ENCODE measurements at regions not wholly inside any gene's neighbourhood (a gene's known extent, or its start where the extent isn't known, plus 50 kb on each side); places are given as distances from the start of the nearest gene placed in this dataset.

- no peak overlapping the region for H3K4me3 ChIP-seq (ENCODE audit: low read depth, low read length)
- TF ChIP-seq CTCF (IDR thresholded peaks at IDR 0.05; ENCODE audit: low read depth, low read length, missing control alignments), result no peak
- DNase-seq (ENCODE audit: low read depth), result no peak
Measured at GRCh38 chr9:134258332-134258731, 67.9 kb upstream of the RXRA start.

- DNase-seq (ENCODE audit: low read depth), result no peak
- H3K4me3 ChIP-seq (ENCODE audit: low read depth, low read length), result no peak overlapping the region
- no peak for TF ChIP-seq CTCF (IDR thresholded peaks at IDR 0.05; ENCODE audit: low read depth, low read length, missing control alignments)
Measured at GRCh38 chr9:134258828-134259546, 67.3 kb upstream of the RXRA start.

GRCh38 chr9:134259708-134260107 is 66.5 kb upstream of the RXRA start:
- DNase-seq (ENCODE audit: low read depth), result no peak
- no peak overlapping the region for H3K4me3 ChIP-seq (ENCODE audit: low read depth, low read length)
- no peak for TF ChIP-seq CTCF (IDR thresholded peaks at IDR 0.05; ENCODE audit: low read depth, low read length, missing control alignments)

GRCh38 chr9:134260801-134261200 is 65.5 kb upstream of the RXRA start:
- H3K4me3 ChIP-seq (ENCODE audit: low read depth, low read length), result no peak overlapping the region
- no peak for TF ChIP-seq CTCF (IDR thresholded peaks at IDR 0.05; ENCODE audit: low read depth, low read length, missing control alignments)
- no peak for DNase-seq (ENCODE audit: low read depth)

- TF ChIP-seq CTCF (IDR thresholded peaks at IDR 0.05; ENCODE audit: low read depth, low read length, missing control alignments), result no peak
- H3K4me3 ChIP-seq (ENCODE audit: low read depth, low read length), result no peak overlapping the region
- DNase-seq (ENCODE audit: low read depth), result no peak
Measured at GRCh38 chr9:134262035-134262434, 64.2 kb upstream of the RXRA start.

- DNase-seq (ENCODE audit: low read depth), result no peak
- TF ChIP-seq CTCF (IDR thresholded peaks at IDR 0.05; ENCODE audit: low read depth, low read length, missing control alignments), result no peak
- H3K4me3 ChIP-seq (ENCODE audit: low read depth, low read length), result no peak overlapping the region
Measured at GRCh38 chr9:134263596-134263995, 62.7 kb upstream of the RXRA start.

- no peak for DNase-seq (ENCODE audit: low read depth)
- no peak for TF ChIP-seq CTCF (IDR thresholded peaks at IDR 0.05; ENCODE audit: low read depth, low read length, missing control alignments)
- H3K4me3 ChIP-seq (ENCODE audit: low read depth, low read length), result no peak overlapping the region
Measured at GRCh38 chr9:134264169-134264568, 62.1 kb upstream of the RXRA start.
